WTC11 (cell line): ENCODE measurements at regions not wholly inside any gene's neighbourhood (a gene's known extent, or its start where the extent isn't known, plus 50 kb on each side); places are given as distances from the start of the nearest gene placed in this dataset.

Source experiments
- ATAC-seq: fragments of 200-7000 bp; cut with Tn5 transposase; 2 replicates; pipeline ENCODE4 v1.10.0; 2021; ENCODE audit warnings: mild to moderate bottlenecking, moderate library complexity
- CTCF ChIA-PET: fragments of 300-600 bp; sonication (Branson Sonifier 250); formaldehyde crosslinking; loops from one replicate; lab custom pipeline; 2021; ENCODE audit warnings: antibody characterized with exemption; lab: Charles Lee
- POLR2A ChIA-PET: fragments of 350-600 bp; sonication (Branson Sonifier 250); formaldehyde crosslinking; loops from one replicate; lab custom pipeline; 2021; ENCODE audit warnings: antibody characterized with exemption; lab: Charles Lee
- DNase-seq: peaks from one replicate; pipeline ENCODE4 v3.0.0; 2021; ENCODE audit warnings: low spot score
- H3K27ac Mint-ChIP-seq: 2 replicates; pipeline ENCODE4 v1.8.0; 2021; ENCODE audit warnings: mixed read lengths
- H3K27me3 Mint-ChIP-seq: 2 replicates; pipeline ENCODE4 v1.8.0; 2021; ENCODE audit warnings: low read depth, mild to moderate bottlenecking, moderate library complexity, mixed read lengths
- H3K36me3 Mint-ChIP-seq: 2 replicates; pipeline ENCODE4 v1.8.0; 2021; ENCODE audit warnings: mixed read lengths
- H3K4me1 Mint-ChIP-seq: 2 replicates; pipeline ENCODE4 v1.8.0; 2022; ENCODE audit warnings: mixed read lengths
- H3K4me3 Mint-ChIP-seq: 2 replicates; pipeline ENCODE4 v1.8.0; 2021; ENCODE audit warnings: mild to moderate bottlenecking, moderate library complexity, mixed read lengths
- H3K9me3 Mint-ChIP-seq: 2 replicates; pipeline ENCODE4 v1.8.0; 2021; ENCODE audit warnings: mixed read lengths
- ATF1 ChIP-seq: sonication (generic); formaldehyde crosslinking; IDR thresholded peaks from 2 replicates; pipeline ENCODE4 v1.8.1; 2023; ENCODE audit warnings: mild to moderate bottlenecking, moderate library complexity, missing genetic modification reagents
- CREB1 ChIP-seq: sonication (generic); formaldehyde crosslinking; IDR thresholded peaks from 2 replicates; pipeline ENCODE4 v1.8.0; 2023; ENCODE audit warnings: mild to moderate bottlenecking, missing genetic modification reagents
- CREM ChIP-seq: sonication (generic); formaldehyde crosslinking; IDR thresholded peaks from 2 replicates; pipeline ENCODE4 v1.8.1; 2022; ENCODE audit warnings: mild to moderate bottlenecking, missing genetic modification reagents, moderate library complexity
- EMX1 ChIP-seq: fragments of 250-450 bp; sonication (Bioruptor Pico); IDR thresholded peaks from 2 replicates; pipeline ENCODE4 v1.8.0; 2021; ENCODE audit warnings: mild to moderate bottlenecking
- ETV6 ChIP-seq: sonication (generic); formaldehyde crosslinking; IDR thresholded peaks from 2 replicates; pipeline ENCODE4 v1.8.1; 2022; ENCODE audit warnings: mild to moderate bottlenecking, missing genetic modification reagents
- FOXJ3 ChIP-seq: sonication (generic); formaldehyde crosslinking; IDR thresholded peaks from 2 replicates; pipeline ENCODE4 v1.9.0; 2021; ENCODE audit warnings: missing genetic modification reagents, mild to moderate bottlenecking, borderline replicate concordance
- GRHL2 ChIP-seq: fragments of 250-450 bp; sonication (Bioruptor Pico); IDR thresholded peaks from 2 replicates; pipeline ENCODE4 v1.8.0; 2022; ENCODE audit warnings: mild to moderate bottlenecking, moderate library complexity; ENCODE audit not compliant: insufficient replicate concordance, severe bottlenecking
- JAZF1 ChIP-seq: fragments of 250-450 bp; sonication (Bioruptor Pico); IDR thresholded peaks from 2 replicates; pipeline ENCODE4 v1.9.0; 2021; ENCODE audit warnings: moderate library complexity, mild to moderate bottlenecking, inconsistent platforms
- KAT7 ChIP-seq: sonication (generic); formaldehyde crosslinking; IDR thresholded peaks from 2 replicates; pipeline ENCODE4 v1.8.1; 2023; ENCODE audit warnings: missing genetic modification reagents, mild to moderate bottlenecking, borderline replicate concordance
- NFYB ChIP-seq: sonication (generic); formaldehyde crosslinking; conservative IDR thresholded peaks from 2 replicates; pipeline ENCODE4 v1.8.0; 2022; ENCODE audit warnings: low read depth, missing genetic modification reagents
- NR1H2 ChIP-seq: sonication (generic); formaldehyde crosslinking; IDR thresholded peaks from 2 replicates; pipeline ENCODE4 v1.9.0; 2021; ENCODE audit warnings: mild to moderate bottlenecking, moderate library complexity, missing genetic modification reagents
- SOX15 ChIP-seq: fragments of 250-450 bp; sonication (Bioruptor Pico); IDR thresholded peaks from 2 replicates; pipeline ENCODE4 v1.9.0; 2021; ENCODE audit warnings: mild to moderate bottlenecking
- SP1 ChIP-seq: sonication (generic); formaldehyde crosslinking; conservative IDR thresholded peaks from 2 replicates; pipeline ENCODE4 v1.8.1; 2022; ENCODE audit warnings: missing genetic modification reagents
- TEAD4 ChIP-seq: sonication (generic); formaldehyde crosslinking; IDR thresholded peaks from 2 replicates; pipeline ENCODE4 v1.8.0; 2022; ENCODE audit warnings: mild to moderate bottlenecking, missing genetic modification reagents
- ZNF121 ChIP-seq: sonication (generic); formaldehyde crosslinking; IDR thresholded peaks from 2 replicates; pipeline ENCODE4 v1.8.0; 2023; ENCODE audit warnings: missing genetic modification reagents
- ZNF263 ChIP-seq: sonication (generic); formaldehyde crosslinking; IDR thresholded peaks from 2 replicates; pipeline ENCODE4 v1.8.1; 2022; ENCODE audit warnings: low read depth, mild to moderate bottlenecking, moderate library complexity, missing genetic modification reagents
- ZNF317 ChIP-seq: sonication (generic); formaldehyde crosslinking; IDR thresholded peaks from 2 replicates; pipeline ENCODE4 v1.8.1; 2023; ENCODE audit warnings: low read depth, mild to moderate bottlenecking, moderate library complexity, missing genetic modification reagents, borderline replicate concordance
- ZNF416 ChIP-seq: fragments of 250-450 bp; sonication (Bioruptor Pico); IDR thresholded peaks from 2 replicates; pipeline ENCODE4 v1.9.0; 2021; ENCODE audit warnings: mild to moderate bottlenecking, inconsistent platforms
- ZNF671 ChIP-seq: fragments of 250-450 bp; sonication (Bioruptor Pico); IDR thresholded peaks from 2 replicates; pipeline ENCODE4 v1.8.0; 2021; ENCODE audit warnings: mild to moderate bottlenecking
- TF ChIP-seq, protein P1 (sequence below): sonication (generic); formaldehyde crosslinking; IDR thresholded peaks from 2 replicates; pipeline ENCODE4 v1.8.1; 2022; ENCODE audit warnings: mild to moderate bottlenecking, moderate library complexity, missing genetic modification reagents
- TF ChIP-seq, protein P2 (sequence below): sonication (generic); formaldehyde crosslinking; IDR thresholded peaks from 2 replicates; pipeline ENCODE4 v1.8.1; 2022; ENCODE audit warnings: low read depth, missing genetic modification reagents, borderline replicate concordance
- TF ChIP-seq, protein P3 (sequence below): sonication (generic); formaldehyde crosslinking; IDR thresholded peaks from 2 replicates; pipeline ENCODE4 v1.8.0; 2023; ENCODE audit warnings: mild to moderate bottlenecking, missing genetic modification reagents
- TF ChIP-seq, protein P4 (sequence below): sonication (generic); formaldehyde crosslinking; IDR thresholded peaks from 2 replicates; pipeline ENCODE4 v1.8.0; 2022; ENCODE audit warnings: mild to moderate bottlenecking, missing genetic modification reagents
- TF ChIP-seq, protein P5 (sequence below): sonication (generic); formaldehyde crosslinking; IDR thresholded peaks from 2 replicates; pipeline ENCODE4 v1.8.1; 2023; ENCODE audit warnings: mild to moderate bottlenecking, missing genetic modification reagents
- TF ChIP-seq, protein P6 (sequence below): sonication (generic); formaldehyde crosslinking; IDR thresholded peaks from 2 replicates; pipeline ENCODE4 v1.8.1; 2023; ENCODE audit warnings: mild to moderate bottlenecking, missing genetic modification reagents, moderate library complexity

DNA sequence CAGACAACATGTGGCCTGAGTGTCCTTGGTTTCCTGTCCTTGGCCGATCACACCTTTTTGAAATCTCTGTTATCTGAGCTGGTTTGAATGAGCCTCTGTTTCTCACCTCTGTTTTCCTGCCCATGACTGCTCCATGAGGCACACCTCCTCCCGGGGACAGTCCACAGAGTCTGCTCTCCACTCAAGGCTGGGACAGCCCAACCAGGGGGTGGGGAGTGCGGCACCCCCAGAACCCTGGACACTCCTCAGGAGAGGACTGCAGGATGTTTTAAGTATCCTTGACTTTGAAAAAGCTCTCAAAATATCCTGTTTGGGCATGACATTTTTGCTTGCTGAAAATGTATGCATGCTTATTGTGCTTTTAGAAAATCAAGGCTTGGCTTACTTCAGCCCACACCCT lies 333.0 kb upstream of the N4BP1 start (continued):
- TF ChIP-seq, protein P1, sequence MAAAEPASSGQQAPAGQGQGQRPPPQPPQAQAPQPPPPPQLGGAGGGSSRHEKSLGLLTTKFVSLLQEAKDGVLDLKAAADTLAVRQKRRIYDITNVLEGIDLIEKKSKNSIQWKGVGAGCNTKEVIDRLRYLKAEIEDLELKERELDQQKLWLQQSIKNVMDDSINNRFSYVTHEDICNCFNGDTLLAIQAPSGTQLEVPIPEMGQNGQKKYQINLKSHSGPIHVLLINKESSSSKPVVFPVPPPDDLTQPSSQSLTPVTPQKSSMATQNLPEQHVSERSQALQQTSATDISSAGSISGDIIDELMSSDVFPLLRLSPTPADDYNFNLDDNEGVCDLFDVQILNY (CRISPR knock-in tag): no peak

DNA sequence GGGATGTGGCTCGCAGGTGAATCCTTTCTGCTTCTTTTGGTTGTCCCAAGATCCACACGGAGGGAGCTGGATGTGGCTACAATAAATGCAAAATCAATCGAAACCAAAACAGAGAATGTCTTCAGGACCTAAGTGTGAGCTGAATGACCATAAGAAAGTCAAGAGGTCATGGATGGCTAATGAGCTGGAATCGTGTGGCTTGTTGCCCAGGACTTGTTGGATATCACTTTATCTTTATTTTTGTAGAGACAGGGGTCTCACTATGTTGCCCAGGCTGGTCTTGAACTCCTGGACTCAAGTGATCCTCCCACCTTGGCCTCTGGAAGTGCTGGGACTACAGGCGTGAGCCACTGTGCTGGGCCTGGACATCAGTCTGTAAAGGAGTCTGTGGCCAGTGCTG lies 326.8 kb upstream of the N4BP1 start:
- Mint-ChIP-seq H3K4me1 (0 out of 2 replicates have a peak, but pooled peaks cover 3% of the 10 kb centered on the region), H3K36me3 (no peaks in the 10 kb centered on the region), H3K27ac (no peak overlapping the region), H3K27me3 (no peaks in the 10 kb centered on the region), H3K9me3 (no peaks in the 10 kb centered on the region), H3K4me3 (no peak overlapping the region)
- TF ChIP-seq, protein P2, sequence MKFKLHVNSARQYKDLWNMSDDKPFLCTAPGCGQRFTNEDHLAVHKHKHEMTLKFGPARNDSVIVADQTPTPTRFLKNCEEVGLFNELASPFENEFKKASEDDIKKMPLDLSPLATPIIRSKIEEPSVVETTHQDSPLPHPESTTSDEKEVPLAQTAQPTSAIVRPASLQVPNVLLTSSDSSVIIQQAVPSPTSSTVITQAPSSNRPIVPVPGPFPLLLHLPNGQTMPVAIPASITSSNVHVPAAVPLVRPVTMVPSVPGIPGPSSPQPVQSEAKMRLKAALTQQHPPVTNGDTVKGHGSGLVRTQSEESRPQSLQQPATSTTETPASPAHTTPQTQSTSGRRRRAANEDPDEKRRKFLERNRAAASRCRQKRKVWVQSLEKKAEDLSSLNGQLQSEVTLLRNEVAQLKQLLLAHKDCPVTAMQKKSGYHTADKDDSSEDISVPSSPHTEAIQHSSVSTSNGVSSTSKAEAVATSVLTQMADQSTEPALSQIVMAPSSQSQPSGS: no peak
- TF ChIP-seq ZNF263: no peak
- TF ChIP-seq, protein P3, sequence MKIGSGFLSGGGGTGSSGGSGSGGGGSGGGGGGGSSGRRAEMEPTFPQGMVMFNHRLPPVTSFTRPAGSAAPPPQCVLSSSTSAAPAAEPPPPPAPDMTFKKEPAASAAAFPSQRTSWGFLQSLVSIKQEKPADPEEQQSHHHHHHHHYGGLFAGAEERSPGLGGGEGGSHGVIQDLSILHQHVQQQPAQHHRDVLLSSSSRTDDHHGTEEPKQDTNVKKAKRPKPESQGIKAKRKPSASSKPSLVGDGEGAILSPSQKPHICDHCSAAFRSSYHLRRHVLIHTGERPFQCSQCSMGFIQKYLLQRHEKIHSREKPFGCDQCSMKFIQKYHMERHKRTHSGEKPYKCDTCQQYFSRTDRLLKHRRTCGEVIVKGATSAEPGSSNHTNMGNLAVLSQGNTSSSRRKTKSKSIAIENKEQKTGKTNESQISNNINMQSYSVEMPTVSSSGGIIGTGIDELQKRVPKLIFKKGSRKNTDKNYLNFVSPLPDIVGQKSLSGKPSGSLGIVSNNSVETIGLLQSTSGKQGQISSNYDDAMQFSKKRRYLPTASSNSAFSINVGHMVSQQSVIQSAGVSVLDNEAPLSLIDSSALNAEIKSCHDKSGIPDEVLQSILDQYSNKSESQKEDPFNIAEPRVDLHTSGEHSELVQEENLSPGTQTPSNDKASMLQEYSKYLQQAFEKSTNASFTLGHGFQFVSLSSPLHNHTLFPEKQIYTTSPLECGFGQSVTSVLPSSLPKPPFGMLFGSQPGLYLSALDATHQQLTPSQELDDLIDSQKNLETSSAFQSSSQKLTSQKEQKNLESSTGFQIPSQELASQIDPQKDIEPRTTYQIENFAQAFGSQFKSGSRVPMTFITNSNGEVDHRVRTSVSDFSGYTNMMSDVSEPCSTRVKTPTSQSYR (CRISPR knock-in tag): no peak
- no peak for TF ChIP-seq SP1 (CRISPR knock-in tag)
- TF ChIP-seq KAT7: no peak
- no peak for TF ChIP-seq JAZF1 (CRISPR knock-in tag)
- TF ChIP-seq CREB1 (CRISPR knock-in tag): no peak
- TF ChIP-seq SOX15 (CRISPR knock-in tag): no peak
- DNase-seq (no peak), ATAC-seq (no peak)
- ChIA-PET CTCF (no interaction called here), POLR2A (no interaction called here)

DNA sequence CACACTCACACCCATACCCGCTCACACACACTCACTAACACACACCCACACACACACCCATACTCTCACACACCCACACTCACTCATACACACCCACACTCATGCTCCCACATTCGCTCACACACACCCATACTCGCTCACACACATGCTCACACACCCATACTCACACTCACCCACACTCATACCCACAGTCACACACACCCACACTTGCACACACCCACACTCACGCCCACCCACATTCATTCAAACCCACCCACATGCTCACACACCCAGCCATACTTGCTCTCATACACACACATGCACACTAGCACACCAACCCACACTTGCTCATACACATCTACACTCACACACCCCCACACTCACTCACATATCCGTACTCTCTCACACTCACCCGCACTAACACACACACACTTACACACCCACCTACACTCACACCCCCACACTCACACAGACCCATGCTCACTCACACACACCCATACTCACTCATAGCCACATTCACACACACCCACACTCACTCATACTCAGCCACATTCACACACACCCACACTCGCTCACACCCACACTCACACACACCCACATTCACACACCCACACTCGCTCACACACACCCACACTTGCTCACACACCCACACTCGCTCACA lies 322.4 kb upstream of the N4BP1 start:
- Mint-ChIP-seq H3K27me3 (no peaks in the 10 kb centered on the region; the same call in 1 of the 2 replicates), H3K27ac (no peak overlapping the region), H3K36me3 (no peaks in the 10 kb centered on the region), H3K9me3 (peaks cover 7% of the 10 kb centered on the region), H3K4me3 (no peak overlapping the region), H3K4me1 (no peaks in the 10 kb centered on the region)
- DNase-seq: no peak
- ATAC-seq: no peak
- CTCF ChIA-PET: no interaction called here
- POLR2A ChIA-PET: no interaction called here
- TF ChIP-seq ZNF671 (no peak), TEAD4 (CRISPR knock-in tag) (no peak), ETV6 (CRISPR knock-in tag) (no peak), NR1H2 (CRISPR knock-in tag) (no peak), FOXJ3 (CRISPR knock-in tag) (no peak), ZNF416 (CRISPR knock-in tag) (no peak), CREM (CRISPR knock-in tag) (no peak), ZNF121 (CRISPR knock-in tag) (no peak), ATF1 (no peak), ZNF317 (CRISPR knock-in tag) (no peak), EMX1 (CRISPR knock-in tag) (no peak), NFYB (no peak), GRHL2 (no peak)
- TF ChIP-seq, protein P4, sequence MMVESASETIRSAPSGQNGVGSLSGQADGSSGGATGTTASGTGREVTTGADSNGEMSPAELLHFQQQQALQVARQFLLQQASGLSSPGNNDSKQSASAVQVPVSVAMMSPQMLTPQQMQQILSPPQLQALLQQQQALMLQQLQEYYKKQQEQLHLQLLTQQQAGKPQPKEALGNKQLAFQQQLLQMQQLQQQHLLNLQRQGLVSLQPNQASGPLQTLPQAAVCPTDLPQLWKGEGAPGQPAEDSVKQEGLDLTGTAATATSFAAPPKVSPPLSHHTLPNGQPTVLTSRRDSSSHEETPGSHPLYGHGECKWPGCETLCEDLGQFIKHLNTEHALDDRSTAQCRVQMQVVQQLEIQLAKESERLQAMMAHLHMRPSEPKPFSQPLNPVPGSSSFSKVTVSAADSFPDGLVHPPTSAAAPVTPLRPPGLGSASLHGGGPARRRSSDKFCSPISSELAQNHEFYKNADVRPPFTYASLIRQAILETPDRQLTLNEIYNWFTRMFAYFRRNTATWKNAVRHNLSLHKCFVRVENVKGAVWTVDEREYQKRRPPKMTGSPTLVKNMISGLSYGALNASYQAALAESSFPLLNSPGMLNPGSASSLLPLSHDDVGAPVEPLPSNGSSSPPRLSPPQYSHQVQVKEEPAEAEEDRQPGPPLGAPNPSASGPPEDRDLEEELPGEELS (CRISPR knock-in tag): no peak
- TF ChIP-seq, protein P2: no peak
- TF ChIP-seq, protein P5, sequence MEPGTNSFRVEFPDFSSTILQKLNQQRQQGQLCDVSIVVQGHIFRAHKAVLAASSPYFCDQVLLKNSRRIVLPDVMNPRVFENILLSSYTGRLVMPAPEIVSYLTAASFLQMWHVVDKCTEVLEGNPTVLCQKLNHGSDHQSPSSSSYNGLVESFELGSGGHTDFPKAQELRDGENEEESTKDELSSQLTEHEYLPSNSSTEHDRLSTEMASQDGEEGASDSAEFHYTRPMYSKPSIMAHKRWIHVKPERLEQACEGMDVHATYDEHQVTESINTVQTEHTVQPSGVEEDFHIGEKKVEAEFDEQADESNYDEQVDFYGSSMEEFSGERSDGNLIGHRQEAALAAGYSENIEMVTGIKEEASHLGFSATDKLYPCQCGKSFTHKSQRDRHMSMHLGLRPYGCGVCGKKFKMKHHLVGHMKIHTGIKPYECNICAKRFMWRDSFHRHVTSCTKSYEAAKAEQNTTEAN (CRISPR knock-in tag): no peak; the same call in 1 of the 2 replicates
- TF ChIP-seq, protein P6, sequence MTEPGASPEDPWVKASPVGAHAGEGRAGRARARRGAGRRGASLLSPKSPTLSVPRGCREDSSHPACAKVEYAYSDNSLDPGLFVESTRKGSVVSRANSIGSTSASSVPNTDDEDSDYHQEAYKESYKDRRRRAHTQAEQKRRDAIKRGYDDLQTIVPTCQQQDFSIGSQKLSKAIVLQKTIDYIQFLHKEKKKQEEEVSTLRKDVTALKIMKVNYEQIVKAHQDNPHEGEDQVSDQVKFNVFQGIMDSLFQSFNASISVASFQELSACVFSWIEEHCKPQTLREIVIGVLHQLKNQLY (CRISPR knock-in tag): no peak
